DND-41 (cell line): ENCODE measurements at regions not wholly inside any gene's neighbourhood (a gene's known extent, or its start where the extent isn't known, plus 50 kb on each side); places are given as distances from the start of the nearest gene placed in this dataset.
"Not testable (repeated sequence)": the region's sequence is repeated elsewhere in the genome, so short reads cannot be mapped to it uniquely, and the experiment has no call there.

Source experiments
- EZH2 ChIP-seq: IDR thresholded peaks from 3 replicates; pipeline ENCODE4 v1.6.1; 2012; ENCODE audit warnings: borderline replicate concordance, low read depth, mild to moderate bottlenecking, moderate library complexity, low read length, inconsistent platforms; ENCODE audit not compliant: severe bottlenecking
- TF ChIP-seq, protein P1 (sequence below): IDR thresholded peaks from 2 replicates; pipeline ENCODE4 v1.5.1; 2012; ENCODE audit warnings: borderline replicate concordance, low read length, moderate library complexity, mild to moderate bottlenecking; ENCODE audit not compliant: poor library complexity, severe bottlenecking; ENCODE audit errors: extremely low read depth

DNA sequence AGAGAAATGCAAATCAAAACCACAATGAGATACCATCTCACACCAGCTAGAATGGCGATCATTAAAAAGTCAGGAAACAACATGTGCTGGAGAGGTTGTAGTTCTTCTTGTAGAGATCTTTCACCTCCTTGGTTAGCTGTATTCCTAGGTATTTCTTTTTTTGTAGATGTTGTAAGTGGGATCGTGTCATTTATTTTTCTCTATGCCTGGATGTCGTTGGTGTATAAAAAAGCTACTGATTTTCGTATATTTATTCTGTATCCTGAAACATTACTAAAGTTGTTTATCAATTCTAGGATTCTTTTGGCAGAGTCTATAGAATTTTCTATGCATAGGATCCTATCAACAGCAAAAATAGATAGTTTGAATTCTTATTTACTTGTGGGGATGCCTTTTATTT, 1271.8 kb downstream of the TMEM121 start:
- TF ChIP-seq, protein P1, sequence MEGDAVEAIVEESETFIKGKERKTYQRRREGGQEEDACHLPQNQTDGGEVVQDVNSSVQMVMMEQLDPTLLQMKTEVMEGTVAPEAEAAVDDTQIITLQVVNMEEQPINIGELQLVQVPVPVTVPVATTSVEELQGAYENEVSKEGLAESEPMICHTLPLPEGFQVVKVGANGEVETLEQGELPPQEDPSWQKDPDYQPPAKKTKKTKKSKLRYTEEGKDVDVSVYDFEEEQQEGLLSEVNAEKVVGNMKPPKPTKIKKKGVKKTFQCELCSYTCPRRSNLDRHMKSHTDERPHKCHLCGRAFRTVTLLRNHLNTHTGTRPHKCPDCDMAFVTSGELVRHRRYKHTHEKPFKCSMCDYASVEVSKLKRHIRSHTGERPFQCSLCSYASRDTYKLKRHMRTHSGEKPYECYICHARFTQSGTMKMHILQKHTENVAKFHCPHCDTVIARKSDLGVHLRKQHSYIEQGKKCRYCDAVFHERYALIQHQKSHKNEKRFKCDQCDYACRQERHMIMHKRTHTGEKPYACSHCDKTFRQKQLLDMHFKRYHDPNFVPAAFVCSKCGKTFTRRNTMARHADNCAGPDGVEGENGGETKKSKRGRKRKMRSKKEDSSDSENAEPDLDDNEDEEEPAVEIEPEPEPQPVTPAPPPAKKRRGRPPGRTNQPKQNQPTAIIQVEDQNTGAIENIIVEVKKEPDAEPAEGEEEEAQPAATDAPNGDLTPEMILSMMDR: not testable (repeated sequence)
- TF ChIP-seq EZH2: not testable (repeated sequence)
